NCI-H146 (cell line): ENCODE measurements at regions not wholly inside any gene's neighbourhood (a gene's known extent, or its start where the extent isn't known, plus 50 kb on each side); places are given as distances from the start of the nearest gene placed in this dataset.

Experiments used
- DNase-seq: peaks from one replicate; lab custom pipeline; 2025; lab: John Stamatoyannopoulos, UW

- DNase-seq, result no peak
These were observed 169.4 kb downstream of the FOXL1 start for GRCh38 chr16:86747761-86748160.

DNA sequence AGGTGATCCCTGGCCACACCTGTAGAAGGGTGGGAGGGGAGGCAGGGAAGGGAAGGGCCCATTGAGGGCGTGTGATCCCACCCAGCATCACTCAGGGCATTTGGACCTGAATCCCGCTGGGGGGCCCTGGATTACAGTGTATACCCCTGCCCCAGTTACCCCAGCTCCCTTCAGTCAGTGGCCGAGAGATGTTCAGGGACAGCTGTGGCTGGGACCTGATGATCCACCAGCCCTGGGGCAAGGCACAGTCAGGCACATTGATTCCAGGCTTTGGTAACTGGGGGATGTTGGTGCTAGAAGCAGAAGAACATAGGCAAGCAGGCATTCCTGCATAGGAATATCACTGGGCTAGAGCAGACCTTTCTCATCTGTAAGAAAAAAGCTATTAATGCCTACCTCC is 170.3 kb downstream of the FOXL1 start:
- no peak for DNase-seq

- DNase-seq, result no peak
These were observed 173.0 kb downstream of the FOXL1 start for GRCh38 chr16:86751076-86752030.

GRCh38 chr16:86752582-86753175 is 174.3 kb downstream of the FOXL1 start:
- DNase-seq, result no peak

- no peak for DNase-seq
These were observed 175.1 kb downstream of the FOXL1 start for GRCh38 chr16:86753399-86753798.

GRCh38 chr16:86755571-86756006 is 177.2 kb downstream of the FOXL1 start:
- DNase-seq, result no peak

DNA sequence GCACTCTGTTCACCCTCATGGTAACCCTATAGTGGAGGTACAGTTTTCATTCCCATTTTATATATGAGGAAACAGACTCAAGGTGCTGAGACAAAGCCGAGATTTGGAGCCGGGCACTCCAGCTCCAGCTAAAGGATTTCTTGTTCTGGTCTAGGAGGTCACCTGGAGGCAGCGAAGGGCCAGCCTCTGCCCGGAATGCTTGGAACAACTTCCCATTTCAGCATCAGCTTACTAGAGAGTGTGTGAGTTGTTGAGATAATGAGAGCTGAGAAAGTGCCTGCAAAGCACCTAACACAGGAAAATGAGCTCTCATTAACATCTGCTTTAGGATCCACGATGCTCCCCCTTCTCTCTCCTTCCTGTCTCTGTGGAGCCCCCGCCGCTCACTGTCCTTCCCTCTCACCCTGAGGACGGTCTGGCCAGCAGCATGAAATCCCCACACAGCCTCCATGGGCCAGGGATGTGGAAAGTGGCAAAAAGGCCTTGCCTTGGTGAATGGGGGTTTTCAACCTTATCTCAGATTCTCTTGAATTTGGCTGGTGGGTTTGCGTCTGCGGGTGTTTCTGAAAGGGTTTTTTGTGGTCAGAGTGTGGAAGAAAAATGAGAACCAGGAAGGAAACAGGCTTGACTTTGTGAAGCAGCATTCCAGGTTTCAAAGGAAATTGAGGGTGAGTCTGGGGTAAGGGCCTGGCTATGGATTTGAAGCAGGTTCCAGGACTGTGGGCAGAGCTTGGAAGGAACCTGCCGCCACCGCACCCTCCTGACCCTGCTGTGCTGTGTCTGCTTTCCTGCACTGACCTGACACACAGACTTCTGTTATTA is 178.7 kb downstream of the FOXL1 start:
- DNase-seq, result no peak

- DNase-seq, result no peak
These were observed 179.3 kb downstream of the FOXL1 start for GRCh38 chr16:86757704-86758040.

- no peak for DNase-seq
These were observed 180.6 kb downstream of the FOXL1 start for GRCh38 chr16:86758932-86759331.

GRCh38 chr16:86761111-86762031 is 183.0 kb downstream of the FOXL1 start:
- DNase-seq, result no peak

DNA sequence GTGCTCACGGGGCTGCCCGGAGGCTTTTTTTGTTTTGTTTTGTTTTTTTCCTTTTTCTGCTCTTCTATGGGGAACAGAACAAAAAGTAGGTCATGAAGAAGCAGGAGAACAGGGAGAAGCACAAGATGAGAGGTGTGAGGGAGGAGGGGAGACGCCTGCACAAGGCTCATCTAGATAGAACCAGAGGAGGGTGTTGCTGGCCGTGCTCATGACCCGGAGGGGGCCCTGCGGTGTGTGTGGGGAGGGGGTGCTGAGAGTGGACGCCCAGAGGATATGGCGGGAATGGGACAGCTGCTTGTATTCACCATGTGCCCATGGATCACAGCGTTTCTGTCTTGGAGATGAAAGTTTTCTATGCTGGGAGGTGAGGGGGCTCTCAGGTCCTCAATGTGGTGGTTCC is 183.7 kb downstream of the FOXL1 start:
- DNase-seq, result no peak

- DNase-seq, result no peak
These were observed 185.5 kb downstream of the FOXL1 start for GRCh38 chr16:86763819-86764218.

DNA sequence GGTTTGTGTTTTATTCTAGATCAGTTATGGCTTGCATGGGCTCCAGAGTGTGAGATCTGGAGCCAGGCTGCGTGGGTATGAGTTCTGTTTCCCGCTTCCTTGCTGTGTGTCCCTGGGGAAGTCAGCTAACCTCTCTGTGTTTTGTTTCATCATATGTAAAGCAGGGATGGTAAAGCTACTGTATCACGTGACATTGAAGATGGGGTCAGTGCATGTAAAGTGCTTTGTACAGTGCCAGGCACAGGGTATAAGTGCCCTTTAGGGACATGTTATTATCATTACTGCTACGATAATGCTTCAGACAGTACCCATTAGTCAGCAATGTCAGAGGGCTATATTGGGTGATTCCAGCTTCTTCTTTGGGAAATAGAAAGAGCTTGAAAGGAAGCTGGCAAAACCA is 186.2 kb downstream of the FOXL1 start:
- DNase-seq, result no peak

DNA sequence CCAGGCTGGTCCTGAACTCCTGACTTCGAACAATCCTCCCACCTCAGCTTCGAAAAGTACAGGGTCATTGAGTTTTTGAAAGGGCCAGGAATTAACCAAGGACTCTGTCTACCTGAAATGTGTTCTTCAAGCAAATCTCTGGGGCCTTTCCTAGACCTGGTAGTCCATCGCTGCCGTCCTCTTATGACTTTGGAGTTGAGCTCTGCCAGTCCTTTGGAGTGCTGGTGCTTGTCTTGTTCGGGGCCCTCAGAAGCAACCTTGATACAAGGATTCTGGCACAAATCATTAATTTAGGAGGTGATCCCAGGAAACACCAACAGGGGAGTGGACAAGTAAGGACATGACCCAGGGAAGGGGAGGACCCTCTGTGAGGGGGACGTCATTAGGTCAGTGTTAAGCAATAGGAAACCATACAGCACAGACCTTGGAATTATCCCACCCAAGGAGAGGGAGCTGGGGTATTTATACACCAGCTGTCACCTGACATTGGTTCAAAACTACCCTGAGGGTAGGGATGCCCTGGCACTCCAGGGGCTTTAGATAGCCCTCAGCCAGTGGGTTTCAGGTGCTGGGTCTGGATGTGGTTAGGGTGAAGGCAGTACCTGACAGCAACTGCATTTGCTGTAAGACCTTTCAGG is 187.2 kb downstream of the FOXL1 start:
- no peak for DNase-seq

DNA sequence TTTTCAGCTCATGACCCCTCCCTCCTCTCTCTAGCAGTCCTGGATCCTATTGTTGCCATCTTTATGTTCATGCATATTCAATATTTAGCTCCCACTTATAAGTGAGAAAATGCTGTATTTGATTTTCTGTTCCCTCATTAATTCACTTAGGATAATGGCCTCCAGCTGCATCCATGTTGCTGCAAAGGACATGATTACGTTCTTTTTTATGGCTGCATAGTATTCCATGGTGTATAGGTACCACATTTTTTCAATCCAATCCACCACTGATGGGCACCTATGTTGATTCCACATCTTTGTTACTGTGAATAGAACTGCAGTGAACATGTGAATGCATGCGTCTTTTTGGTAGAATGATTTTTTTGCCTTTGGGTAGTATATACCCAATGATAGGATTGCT is 188.4 kb downstream of the FOXL1 start:
- DNase-seq, result no peak

DNA sequence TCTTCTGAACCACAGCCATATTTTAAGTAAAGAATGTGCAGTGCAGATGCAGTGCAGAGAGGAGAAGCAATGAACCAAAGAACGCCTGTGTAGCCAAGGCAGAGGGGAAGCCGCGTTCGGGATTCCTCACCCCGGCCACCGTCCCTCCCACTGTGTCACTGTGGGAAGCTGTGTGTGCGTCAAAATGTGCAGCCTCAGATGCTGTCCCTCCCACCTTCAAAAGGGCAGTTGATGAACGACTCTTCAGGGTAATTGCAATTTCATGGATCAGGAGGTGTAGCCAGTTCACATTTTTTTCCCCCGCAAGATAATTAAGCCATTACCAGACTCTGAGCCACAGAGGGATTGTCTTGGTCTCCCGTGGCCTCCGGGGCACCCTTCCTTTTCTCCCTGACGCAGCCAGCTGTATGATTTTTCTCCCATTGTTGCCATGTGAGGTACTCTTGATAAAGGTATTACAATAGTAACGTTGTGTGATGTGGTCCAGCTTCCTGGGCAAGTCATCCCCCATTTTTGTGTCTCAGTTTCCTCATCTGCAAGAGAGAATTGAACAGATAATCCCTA is 190.0 kb downstream of the FOXL1 start:
- no peak for DNase-seq

DNA sequence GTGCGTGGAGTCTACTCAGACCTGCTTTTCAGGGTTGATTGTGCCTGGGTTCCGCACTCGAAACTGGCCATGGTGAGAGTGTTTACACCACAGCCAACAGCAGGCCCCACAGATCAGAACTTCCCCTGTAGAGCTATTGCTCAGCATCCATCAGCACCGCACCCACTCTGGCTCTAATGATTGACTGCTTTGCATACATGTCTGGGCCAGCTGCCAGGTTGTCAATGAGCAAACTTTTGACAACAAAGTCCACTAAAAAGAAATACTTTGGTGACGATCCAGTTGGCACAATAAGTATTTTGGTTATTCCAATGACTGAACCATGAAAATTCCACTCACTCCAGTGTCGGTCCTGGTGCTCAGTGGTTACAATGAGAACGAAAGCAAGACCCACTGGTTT is 190.7 kb downstream of the FOXL1 start:
- no peak for DNase-seq

- no peak for DNase-seq
These were observed 193.4 kb downstream of the FOXL1 start for GRCh38 chr16:86771506-86772460.

DNA sequence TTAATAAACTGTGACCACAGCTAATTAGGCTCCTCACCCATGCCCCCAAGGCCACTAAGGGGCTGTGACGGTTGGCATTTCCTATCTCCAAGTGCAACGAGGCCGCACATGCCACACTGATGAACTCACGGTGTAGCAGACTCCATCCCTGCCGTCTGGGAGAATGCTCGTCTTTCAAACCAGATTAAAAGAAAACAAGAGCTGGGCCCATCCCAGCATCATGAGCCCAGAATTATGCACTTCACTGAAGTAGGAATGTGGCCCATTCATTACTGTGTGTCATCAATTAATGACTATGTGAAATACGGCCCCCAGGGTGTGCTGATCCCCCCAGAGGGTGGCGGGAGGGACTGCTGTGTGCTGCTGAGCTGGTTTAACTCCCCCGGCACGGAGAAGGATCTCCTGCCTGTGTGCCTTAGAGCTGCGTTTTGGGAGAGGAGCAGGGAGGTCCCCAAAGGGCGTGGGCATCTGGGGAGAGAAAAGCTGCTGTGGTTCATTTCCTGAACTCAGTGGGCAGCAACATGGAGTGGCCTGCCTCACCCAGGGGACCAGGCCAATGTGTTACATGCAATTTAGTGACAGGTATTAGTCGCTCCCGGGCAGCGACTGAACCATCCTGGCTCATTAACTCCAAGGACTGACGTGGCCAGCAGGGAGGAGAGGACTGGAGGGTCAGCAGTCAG is 194.5 kb downstream of the FOXL1 start:
- no peak for DNase-seq
